Stomach (tissue), 8 donors: ENCODE measurements at regions not wholly inside any gene's neighbourhood (a gene's known extent, or its start where the extent isn't known, plus 50 kb on each side); places are given as distances from the start of the nearest gene placed in this dataset.

ENCODE experiments used
- DNase-seq, 2 donors: peaks; one replicate each; pipeline versions ENCODE4 v3.0.0 to v3.0.0-alpha.2; 2013 to 2019
- H3K27ac ChIP-seq, 5 donors: fragments of 200-600 bp in 4 of 5; sonication (generic) in 4 of 5; one replicate each; pipeline ENCODE4 v1.5.1; 2013 to 2019; ENCODE audit warnings: mild to moderate bottlenecking in 1 of 5, moderate library complexity in 1 of 5
- H3K27me3 ChIP-seq, 3 donors: fragments of 200-600 bp; sonication (generic); one replicate each; pipeline ENCODE4 v1.5.1; 2017 to 2019; ENCODE audit warnings: mixed run types in 1 of 3
- H3K36me3 ChIP-seq, 4 donors: fragments of 200-600 bp; sonication (generic); 1 replicate in 3 of 4; 2 replicates in 1 of 4; pipeline ENCODE4 v1.5.1; 2016 to 2019
- H3K4me1 ChIP-seq, 4 donors: fragments of 200-600 bp; sonication (generic); one replicate each; pipeline ENCODE4 v1.5.1; 2016 to 2019
- H3K4me3 ChIP-seq, 4 donors: fragments of 200-600 bp; sonication (generic) in 3 of 4; one replicate each; pipeline ENCODE4 v1.5.1; 2016 to 2019; ENCODE audit warnings: mild to moderate bottlenecking in 1 of 4
- H3K9me3 ChIP-seq, 4 donors: fragments of 200-600 bp; sonication (generic); one replicate each; pipeline ENCODE4 v1.5.1; 2016 to 2019
- EP300 ChIP-seq: sonication (generic); formaldehyde crosslinking; IDR thresholded peaks from one replicate; pipeline ENCODE4 v1.6.1; 2017; ENCODE audit warnings: antibody characterized with exemption
- POLR2A ChIP-seq, 4 donors: fragments of 450-650 bp; IDR thresholded peaks; one replicate each; pipeline ENCODE4 v1.6.1; 2016; ENCODE audit warnings: antibody characterized with exemption in 4 of 4, control low read depth in 2 of 4, mild to moderate bottlenecking in 1 of 4, moderate library complexity in 1 of 4
- POLR2AphosphoS5 ChIP-seq, 3 donors: sonication (generic); formaldehyde crosslinking; IDR thresholded peaks; one replicate each; pipeline ENCODE4 v1.6.1; 2016; ENCODE audit warnings: antibody characterized with exemption in 3 of 3
- WGBS, 5 donors: extraction: QIAGEN DNeasy Blood & Tissue Kit in 3 of 5; methylation state at CpG; one replicate each; pipeline versions ENCODE4 v1.1.5 to v1.1.7; 2013 to 2018; 5-methylcytosine and 5-hydroxymethylcytosine counted together
- intact Hi-C: fragments of 100-400 bp; cut with DNase I; formaldehyde crosslinking; loops from one replicate; pipeline ENCODE4 v1.15.1; 2023; ENCODE audit warnings: low total_unique reads
- TF ChIP-seq, protein P1 (sequence below), 7 experiments: fragments of 450-650 bp in 4 of 7; fragments of 200-600 bp in 3 of 7; sonication (generic) in 3 of 7; IDR thresholded peaks; one replicate each; pipeline ENCODE4 v1.5.1; 2016 to 2019; ENCODE audit warnings: antibody characterized with exemption in 7 of 7, control low read depth in 2 of 7, mild to moderate bottlenecking in 1 of 7
- donor health status: healthy with polysubstance abuse.
- donor health status: Bipolar disorder and iron deficiency.
- donor health status: healthy.

DNA sequence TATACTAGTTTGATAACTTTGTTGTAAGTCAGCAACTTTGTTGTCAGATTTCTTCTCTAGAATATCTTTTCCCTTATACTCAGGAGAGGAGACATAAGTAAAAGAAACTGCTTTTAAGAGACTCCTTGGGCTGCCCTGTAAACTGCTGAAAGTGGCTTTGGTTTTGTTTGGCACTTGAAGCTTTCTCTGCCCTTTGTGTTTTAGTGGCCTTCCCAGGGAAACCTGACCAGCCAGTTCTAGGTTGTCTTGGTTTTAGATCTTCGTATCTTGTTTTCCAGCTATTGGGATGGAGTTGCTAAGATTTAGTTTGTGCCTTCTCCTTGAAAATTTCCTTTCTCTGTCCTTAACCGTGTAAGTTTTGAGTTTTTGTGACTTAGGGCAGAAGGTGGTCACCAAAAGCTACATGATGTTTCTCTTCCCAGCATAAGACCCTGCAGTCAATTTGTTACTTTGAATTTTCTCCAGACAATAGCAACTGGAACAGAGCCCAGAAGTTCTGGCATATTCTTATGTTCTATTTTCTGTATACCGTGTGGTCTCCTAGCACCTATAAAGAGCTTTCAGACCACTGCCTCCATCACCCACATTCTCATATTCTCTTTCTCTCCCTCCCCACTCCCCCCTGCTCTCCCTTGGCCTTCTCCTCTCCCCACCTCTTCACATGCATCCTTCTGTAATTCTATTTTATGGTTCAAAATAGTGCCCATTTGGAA is 81.1 kb downstream of the BOLA3 start:
- Histone ChIP-seq H3K27me3 (no peaks in the 10 kb centered on the region), H3K9me3 (no peaks in the 10 kb centered on the region), H3K4me1 (peaks cover 0 to 12% (median 4%) of the 10 kb centered on the region in 4 donors), H3K36me3 (no peaks in the 10 kb centered on the region), H3K4me3 (no peak overlapping the region), H3K27ac (no peak overlapping the region)
- DNase-seq = peak; percentile 52 to 69
- TF ChIP-seq, protein P1, sequence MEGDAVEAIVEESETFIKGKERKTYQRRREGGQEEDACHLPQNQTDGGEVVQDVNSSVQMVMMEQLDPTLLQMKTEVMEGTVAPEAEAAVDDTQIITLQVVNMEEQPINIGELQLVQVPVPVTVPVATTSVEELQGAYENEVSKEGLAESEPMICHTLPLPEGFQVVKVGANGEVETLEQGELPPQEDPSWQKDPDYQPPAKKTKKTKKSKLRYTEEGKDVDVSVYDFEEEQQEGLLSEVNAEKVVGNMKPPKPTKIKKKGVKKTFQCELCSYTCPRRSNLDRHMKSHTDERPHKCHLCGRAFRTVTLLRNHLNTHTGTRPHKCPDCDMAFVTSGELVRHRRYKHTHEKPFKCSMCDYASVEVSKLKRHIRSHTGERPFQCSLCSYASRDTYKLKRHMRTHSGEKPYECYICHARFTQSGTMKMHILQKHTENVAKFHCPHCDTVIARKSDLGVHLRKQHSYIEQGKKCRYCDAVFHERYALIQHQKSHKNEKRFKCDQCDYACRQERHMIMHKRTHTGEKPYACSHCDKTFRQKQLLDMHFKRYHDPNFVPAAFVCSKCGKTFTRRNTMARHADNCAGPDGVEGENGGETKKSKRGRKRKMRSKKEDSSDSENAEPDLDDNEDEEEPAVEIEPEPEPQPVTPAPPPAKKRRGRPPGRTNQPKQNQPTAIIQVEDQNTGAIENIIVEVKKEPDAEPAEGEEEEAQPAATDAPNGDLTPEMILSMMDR (IDR thresholded peaks at IDR 0.05) = no peak
- TF ChIP-seq POLR2AphosphoS5 (IDR thresholded peaks at IDR 0.05) = peak in 1 of 3 donors; percentile 20
- 25 to 49% (median 36%) methylated on average over 3 of the region's 3 CpGs for WGBS, 5 donors
- intact Hi-C loops = no loop called here

DNA sequence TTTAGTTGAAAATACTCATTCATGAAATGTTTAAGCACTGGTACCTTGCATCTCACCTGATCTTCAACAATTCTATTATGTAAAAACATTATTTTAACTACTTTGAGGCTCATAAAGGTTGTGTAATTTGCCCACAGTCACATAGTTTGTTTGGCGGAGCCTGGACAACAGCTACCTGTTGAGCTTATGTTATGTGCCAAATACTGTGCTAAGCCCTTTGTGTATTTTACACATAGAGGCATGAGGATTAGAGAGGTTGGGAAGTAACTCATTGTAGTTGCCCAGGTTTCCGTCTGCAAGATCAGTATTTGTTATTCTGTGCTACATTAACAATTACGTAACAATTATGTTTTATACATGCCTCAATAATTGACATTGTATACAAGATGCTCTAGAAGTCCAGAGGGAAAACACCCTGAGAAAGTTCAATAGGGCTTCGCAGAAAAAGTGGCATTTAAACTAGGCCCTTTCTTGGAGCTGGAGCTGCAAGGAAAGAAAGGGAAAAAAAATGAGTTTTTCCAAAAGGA is 80.4 kb downstream of the BOLA3 start:
- WGBS, 5 donors = 74 to 93% (median 89%) methylated on average over 4 of the region's 4 CpGs
- Histone ChIP-seq H3K4me1 (peaks cover 0 to 17% (median 4%) of the 10 kb centered on the region in 4 donors), H3K27ac (no peak overlapping the region), H3K4me3 (no peak overlapping the region), H3K27me3 (no peaks in the 10 kb centered on the region), H3K9me3 (no peaks in the 10 kb centered on the region), H3K36me3 (no peaks in the 10 kb centered on the region)
- intact Hi-C loops = no loop called here
- TF ChIP-seq POLR2A (IDR thresholded peaks at IDR 0.05) (no peak), EP300 (no peak), POLR2AphosphoS5 (IDR thresholded peaks at IDR 0.05) (no peak)
- TF ChIP-seq, protein P1 (IDR thresholded peaks at IDR 0.05) = no peak
- DNase-seq = no peak

DNA sequence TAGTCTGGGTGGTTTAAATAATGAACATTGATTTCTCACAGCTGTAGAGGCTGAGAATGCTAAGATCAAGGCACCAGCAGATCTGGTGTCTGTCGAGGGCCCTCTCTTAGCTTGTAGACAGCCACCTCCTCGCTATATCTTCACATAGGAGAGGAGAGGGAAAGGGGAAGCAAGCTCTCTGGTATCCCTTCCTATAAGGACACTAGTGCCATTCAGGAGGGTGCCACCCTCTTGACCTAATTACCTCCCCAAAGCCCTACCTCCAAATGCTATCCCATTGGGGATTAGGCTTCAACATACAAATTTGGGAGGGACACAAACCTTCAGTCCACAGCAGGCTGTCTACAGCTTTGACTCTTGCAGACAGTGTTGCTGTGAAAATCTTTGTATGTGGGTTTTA is 76.7 kb downstream of the BOLA3 start:
- Histone ChIP-seq H3K27ac (no peak overlapping the region), H3K4me1 (peaks cover 0 to 25% (median 6%) of the 10 kb centered on the region in 4 donors), H3K36me3 (peaks cover 0 to 18% (median 15%) of the 10 kb centered on the region in 4 donors), H3K4me3 (no peak overlapping the region), H3K9me3 (no peaks in the 10 kb centered on the region), H3K27me3 (no peaks in the 10 kb centered on the region)
- WGBS, 5 donors = 76 to 100% (median 96%) methylated on average over 2 of the region's 2 CpGs
- TF ChIP-seq POLR2AphosphoS5 (IDR thresholded peaks at IDR 0.05) (no peak), EP300 (no peak), POLR2A (IDR thresholded peaks at IDR 0.05) (no peak)
- TF ChIP-seq, protein P1 (IDR thresholded peaks at IDR 0.05) = no peak
- intact Hi-C loops = no loop called here
- DNase-seq = no peak

DNA sequence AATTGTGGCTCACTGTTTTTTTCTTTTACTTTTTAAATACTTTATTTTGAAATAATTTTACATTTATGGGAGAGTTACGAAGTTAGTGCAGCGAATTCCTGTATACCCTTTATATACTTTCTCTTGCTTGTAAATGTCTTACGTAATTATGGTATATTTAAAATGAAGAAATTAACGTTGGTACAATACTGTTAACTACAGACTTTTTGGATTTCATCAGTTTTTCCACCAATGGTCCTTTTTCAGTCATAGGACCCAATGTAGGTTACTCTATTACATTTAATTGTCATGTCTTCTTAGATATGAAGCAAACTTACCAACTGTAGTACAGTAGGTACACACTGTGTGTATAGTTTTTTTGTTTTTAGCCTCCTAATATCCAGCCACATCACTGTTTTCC is 76.3 kb downstream of the BOLA3 start:
- Histone ChIP-seq H3K9me3 (no peaks in the 10 kb centered on the region), H3K27me3 (no peaks in the 10 kb centered on the region), H3K27ac (no peak overlapping the region), H3K4me1 (peaks cover 0 to 23% (median 5%) of the 10 kb centered on the region in 4 donors), H3K4me3 (no peak overlapping the region), H3K36me3 (peaks cover 0 to 18% (median 15%) of the 10 kb centered on the region in 4 donors)
- no peak for DNase-seq
- intact Hi-C loops = no loop called here
- TF ChIP-seq, protein P1 (IDR thresholded peaks at IDR 0.05) = no peak
- TF ChIP-seq EP300 (no peak), POLR2A (IDR thresholded peaks at IDR 0.05) (no peak), POLR2AphosphoS5 (IDR thresholded peaks at IDR 0.05) (no peak)
- WGBS, 5 donors = 86 to 95% (median 92%) methylated on average over 4 of the region's 4 CpGs
